B cell (primary cell): ENCODE measurements at regions not wholly inside any gene's neighbourhood (a gene's known extent, or its start where the extent isn't known, plus 50 kb on each side); places are given as distances from the start of the nearest gene placed in this dataset.

Experiments
- ATAC-seq: fragments of 200-7000 bp; cut with Tn5 transposase; one replicate; pipeline ENCODE4 v1.10.0; 2021; ENCODE audit warnings: low read depth, mild to moderate bottlenecking, moderate number of reproducible peaks, moderate library complexity
- CTCF ChIA-PET: fragments of 350-600 bp; sonication (Branson Sonifier 250); formaldehyde crosslinking; loops from one replicate; lab custom pipeline; 2021; ENCODE audit warnings: antibody characterized with exemption, inconsistent platforms; lab: Charles Lee
- POLR2A ChIA-PET: fragments of 350-600 bp; sonication (Branson Sonifier 250); formaldehyde crosslinking; loops from one replicate; lab custom pipeline; 2021; ENCODE audit warnings: antibody characterized with exemption; lab: Charles Lee
- DNase-seq: peaks from one replicate; pipeline ENCODE4 v3.0.0; 2013
- H2AFZ ChIP-seq: 2 replicates; pipeline ENCODE4 v1.6.1; 2012; ENCODE audit warnings: mild to moderate bottlenecking, low read depth, low read length; ENCODE audit not compliant: insufficient read depth, poor library complexity, severe bottlenecking
- H3K27ac ChIP-seq, 2 donors: 1 replicate in 1 of 2; 2 replicates in 1 of 2; pipeline ENCODE4 v1.5.1; 2012 to 2013; ENCODE audit warnings: low read length in 2 of 2, mild to moderate bottlenecking in 2 of 2, moderate library complexity in 1 of 2
- H3K27me3 ChIP-seq, 4 experiments: fragments of 200-600 bp in 1 of 4; sonication (generic) in 1 of 4; replicated peaks in 1 of 4; 1 replicate in 2 of 4; 2 replicates in 2 of 4; pipeline versions ENCODE4 v1.6.1 to v1.7.0; 2013 to 2016; ENCODE audit warnings: low read length in 3 of 4, mild to moderate bottlenecking in 2 of 4, mixed read lengths in 1 of 4, moderate library complexity in 1 of 4; ENCODE audit not compliant: insufficient read depth in 4 of 4, control insufficient read depth in 3 of 4; ENCODE audit errors: control extremely low read depth in 1 of 4
- H3K36me3 ChIP-seq, 2 experiments: replicated peaks in 1 of 2; 1 replicate in 1 of 2; 2 replicates in 1 of 2; pipeline versions ENCODE4 v1.6.1 to v1.7.1; 2013; ENCODE audit warnings: low read length in 1 of 2; ENCODE audit not compliant: insufficient read depth in 2 of 2, control insufficient read depth in 1 of 2; ENCODE audit errors: control extremely low read depth in 1 of 2, extremely low read depth in 1 of 2
- H3K4me1 ChIP-seq, 2 donors: fragments of 200-600 bp in 1 of 2; sonication (generic) in 1 of 2; 1 replicate in 1 of 2; 2 replicates in 1 of 2; pipeline versions ENCODE4 v1.5.1 to v1.6.1; 2013 to 2017; ENCODE audit warnings: low read length in 2 of 2; ENCODE audit not compliant: control insufficient read depth in 2 of 2, insufficient read depth in 2 of 2
- H3K4me2 ChIP-seq: replicated peaks from 2 replicates; pipeline ENCODE3; 2012; ENCODE audit warnings: mild to moderate bottlenecking, low read depth, low read length; ENCODE audit not compliant: poor library complexity, severe bottlenecking
- H3K4me3 ChIP-seq, 5 experiments: fragments of 200-600 bp in 1 of 5; sonication (generic) in 1 of 5; 1 replicate in 3 of 5; 2 replicates in 2 of 5; pipeline versions ENCODE4 v1.5.1 to v1.7.0; 2011 to 2016; ENCODE audit warnings: low read length in 4 of 5, mild to moderate bottlenecking in 4 of 5, low read depth in 2 of 5, control low read depth in 1 of 5, moderate library complexity in 1 of 5; ENCODE audit not compliant: insufficient read depth in 1 of 5; ENCODE audit errors: control extremely low read depth in 1 of 5, extremely low read depth in 1 of 5
- H3K79me2 ChIP-seq: fragments of 200-600 bp; sonication (generic); one replicate; pipeline ENCODE4 v1.6.0; 2016; ENCODE audit warnings: low read length; ENCODE audit not compliant: control insufficient read depth, insufficient read depth
- H3K9ac ChIP-seq: fragments of 200-600 bp; sonication (generic); 2 replicates; pipeline ENCODE4 v1.6.1; 2017; ENCODE audit warnings: mild to moderate bottlenecking, low read length, moderate library complexity
- H3K9me3 ChIP-seq, 3 donors: one replicate each; pipeline versions ENCODE4 v1.6.1 to v1.7.1; 2013; ENCODE audit warnings: low read length in 2 of 3; ENCODE audit not compliant: control insufficient read depth in 2 of 3, insufficient read depth in 1 of 3; ENCODE audit errors: control extremely low read depth in 1 of 3
- H4K20me1 ChIP-seq: 2 replicates; pipeline ENCODE4 v1.6.0; 2012; ENCODE audit warnings: mild to moderate bottlenecking, low read length; ENCODE audit not compliant: insufficient read depth, control insufficient read depth, poor library complexity, severe bottlenecking
- H3K27ac Mint-ChIP-seq: one replicate; pipeline ENCODE4 v1.8.0; 2021; ENCODE audit warnings: mixed read lengths
- H3K27me3 Mint-ChIP-seq: one replicate; pipeline ENCODE4 v1.8.0; 2021; ENCODE audit warnings: mixed read lengths
- H3K4me1 Mint-ChIP-seq: one replicate; pipeline ENCODE4 v1.8.0; 2021; ENCODE audit warnings: mixed read lengths
- H3K4me3 Mint-ChIP-seq: one replicate; pipeline ENCODE4 v1.8.0; 2021; ENCODE audit warnings: mixed read lengths
- H3K9me3 Mint-ChIP-seq: one replicate; pipeline ENCODE4 v1.8.0; 2022; ENCODE audit warnings: mixed read lengths; ENCODE audit not compliant: insufficient read depth
- CTCF ChIP-seq: fragments of 200-600 bp; IDR thresholded peaks from one replicate; pipeline ENCODE4 v1.8.0; 2022; ENCODE audit warnings: antibody characterized with exemption, mild to moderate bottlenecking
- EZH2 ChIP-seq: IDR thresholded peaks from 2 replicates; pipeline ENCODE4 v1.6.1; 2012; ENCODE audit warnings: borderline replicate concordance, low read depth, mild to moderate bottlenecking, moderate library complexity, low read length; ENCODE audit not compliant: insufficient read depth, poor library complexity, severe bottlenecking
- WGBS: methylation state at CpG from one replicate; pipeline ENCODE4 v1.1.5; 2013; ENCODE audit warnings: missing lambda C conversion rate; ENCODE audit not compliant: insufficient coverage; 5-methylcytosine and 5-hydroxymethylcytosine counted together
- intact Hi-C: fragments of 100-400 bp; cut with micrococcal nuclease; formaldehyde crosslinking; loops from one replicate; pipeline ENCODE4 v1.10.0; 2022

DNA sequence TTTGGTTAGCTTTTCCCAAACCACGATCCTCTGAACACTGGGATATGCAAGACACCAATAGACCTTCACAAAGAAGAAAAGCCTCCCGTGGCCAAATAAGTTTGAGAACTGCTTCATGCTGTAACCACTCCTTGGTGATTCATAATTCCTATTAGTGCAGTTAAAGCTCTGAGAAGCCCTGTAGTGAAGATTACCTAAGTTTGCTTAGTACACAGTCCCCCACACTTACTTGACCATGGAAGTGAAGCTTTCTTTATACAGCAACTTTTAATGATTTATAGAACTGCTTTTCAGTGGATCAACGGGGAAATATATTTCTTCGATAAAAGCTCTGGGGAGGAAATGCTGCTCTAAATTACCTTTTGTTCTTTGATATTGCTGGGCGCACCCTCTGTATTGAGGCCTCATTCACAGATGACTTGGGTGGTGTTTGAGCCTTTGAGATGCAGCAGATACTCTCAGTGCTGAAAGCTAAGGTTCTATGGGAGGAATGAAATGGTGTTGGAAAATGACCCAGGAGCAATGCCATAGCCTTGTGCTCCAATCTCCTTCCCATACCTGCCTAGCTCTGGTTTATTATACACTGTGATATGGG lies 67.4 kb downstream of the CBLL2 start:
- no peaks in the 10 kb centered on the region for H3K79me2 ChIP-seq
- no peak overlapping the region for H3K9ac ChIP-seq
- POLR2A ChIA-PET, result no interaction called here
- WGBS, result 90% methylated on average over 2 of the region's 5 CpGs
- no peak for DNase-seq
- no peaks in the 10 kb centered on the region for H3K9me3 ChIP-seq
- no peak overlapping the region for H3K4me3 ChIP-seq
- CTCF ChIA-PET, result no interaction called here
- ATAC-seq, result no peak
- intact Hi-C loops, result no loop called here
- no peak overlapping the region for H3K4me2 ChIP-seq
- no peak for TF ChIP-seq CTCF
- no peak for TF ChIP-seq EZH2
- H3K27ac ChIP-seq, result no peak overlapping the region
- H3K4me1 ChIP-seq, result no peaks in the 10 kb centered on the region
- no peaks in the 10 kb centered on the region for H3K27me3 ChIP-seq
- Mint-ChIP-seq H3K4me1 (no peaks in the 10 kb centered on the region), H3K27me3 (no peaks in the 10 kb centered on the region), H3K9me3 (no peaks in the 10 kb centered on the region), H3K4me3 (no peak overlapping the region), H3K27ac (no peak overlapping the region)
- H4K20me1 ChIP-seq, result no peaks in the 10 kb centered on the region
- H3K36me3 ChIP-seq, result no peaks in the 10 kb centered on the region
- H2AFZ ChIP-seq, result no peak overlapping the region

- ChIA-PET CTCF (no interaction called here), POLR2A (no interaction called here)
- H3K4me1 Mint-ChIP-seq, result no peaks in the 10 kb centered on the region
- Histone ChIP-seq H3K27me3 (no peaks in the 10 kb centered on the region), H3K36me3 (no peaks in the 10 kb centered on the region), H4K20me1 (no peaks in the 10 kb centered on the region), H3K4me1 (no peaks in the 10 kb centered on the region), H3K9me3 (no peaks in the 10 kb centered on the region), H2AFZ (no peak overlapping the region), H3K4me2 (no peak overlapping the region), H3K9ac (no peak overlapping the region), H3K79me2 (no peaks in the 10 kb centered on the region), H3K27ac (no peak overlapping the region), H3K4me3 (no peak overlapping the region)
- ATAC-seq, result no peak
- H3K27me3 Mint-ChIP-seq, result peaks cover 3% of the 10 kb centered on the region
- no peak overlapping the region for H3K27ac Mint-ChIP-seq
- no peaks in the 10 kb centered on the region for H3K9me3 Mint-ChIP-seq
- DNase-seq, result no peak
- no peak overlapping the region for H3K4me3 Mint-ChIP-seq
- no CpG with 5 or more reads among the region's 8 CpGs for WGBS
- intact Hi-C loops, result no loop called here
- no peak for TF ChIP-seq EZH2
- no peak for TF ChIP-seq CTCF
Observed at GRCh38 chrX:22343192-22343591, 70.5 kb downstream of the CBLL2 start.
